HG03097 (cell line): ENCODE measurements at regions not wholly inside any gene's neighbourhood (a gene's known extent, or its start where the extent isn't known, plus 50 kb on each side); places are given as distances from the start of the nearest gene placed in this dataset.

Experiments used
- ATAC-seq: cut with Tn5 transposase; IDR thresholded peaks from one replicate; pipeline ENCODE4 v1.9.1; 2021; ENCODE audit not compliant: unreplicated experiment, low FRiP score

DNA sequence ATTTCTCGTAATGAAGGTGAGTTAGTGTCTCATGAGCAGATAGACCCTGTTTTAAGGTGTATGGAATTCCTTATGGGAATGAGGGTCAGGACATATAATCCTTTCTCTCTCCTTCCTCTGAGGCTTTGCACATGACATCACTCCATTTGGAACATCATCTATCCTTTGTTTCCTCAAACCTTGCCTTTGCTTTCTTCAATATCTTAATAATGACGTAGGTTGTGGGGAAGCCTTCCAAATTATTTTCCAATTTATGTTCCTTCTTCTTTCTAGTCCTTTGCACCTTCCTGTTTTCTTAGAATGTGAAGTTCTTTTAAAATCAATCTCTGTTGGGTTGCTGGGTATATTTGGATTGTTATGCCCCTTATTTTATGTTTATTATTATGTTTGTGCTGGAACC is 502.9 kb upstream of the STXBP6 start:
- ATAC-seq = no peak

GRCh38 chr14:25551674-25552073 is 501.7 kb upstream of the STXBP6 start:
- ATAC-seq = no peak

DNA sequence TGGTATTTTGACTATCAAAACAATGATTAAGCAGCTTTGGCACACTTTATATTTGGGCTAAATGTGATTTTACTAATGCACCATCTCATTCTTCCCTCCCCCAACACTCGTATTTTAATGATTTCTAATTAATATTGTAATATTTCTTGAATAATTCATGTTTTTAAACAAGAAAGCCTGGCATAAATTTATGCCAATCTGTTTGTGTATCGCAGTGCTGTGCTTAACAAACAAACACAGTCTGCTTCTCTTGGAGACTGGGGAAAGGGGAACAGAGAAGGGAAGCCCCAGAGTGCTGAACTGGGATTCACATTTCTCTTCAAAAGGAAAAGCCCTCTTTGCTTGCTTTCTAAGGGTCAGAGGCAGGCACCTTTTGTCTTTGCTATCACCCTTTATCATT is 496.9 kb upstream of the STXBP6 start:
- no peak for ATAC-seq

GRCh38 chr14:25537846-25538455 is 488.0 kb upstream of the STXBP6 start:
- ATAC-seq = no peak

DNA sequence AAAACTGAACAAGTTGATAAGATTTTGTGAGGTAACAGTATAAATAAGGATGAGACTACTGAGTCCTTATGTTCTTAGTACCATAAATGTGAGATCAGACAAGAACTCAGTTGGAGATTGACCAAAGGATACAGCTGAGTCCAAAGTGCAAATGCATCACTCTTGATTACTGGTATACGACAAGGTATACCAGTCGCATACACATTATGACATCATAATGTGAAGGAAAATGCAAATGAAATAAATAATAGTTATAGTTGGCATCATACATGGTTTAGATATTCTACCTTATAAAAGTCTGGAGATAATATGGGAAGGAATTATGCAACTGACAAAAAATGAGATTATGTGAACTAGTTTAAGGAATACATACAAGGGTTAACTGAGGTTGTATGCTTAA is 476.3 kb upstream of the STXBP6 start:
- ATAC-seq = no peak

GRCh38 chr14:25522926-25523325 is 473.0 kb upstream of the STXBP6 start:
- ATAC-seq = no peak

DNA sequence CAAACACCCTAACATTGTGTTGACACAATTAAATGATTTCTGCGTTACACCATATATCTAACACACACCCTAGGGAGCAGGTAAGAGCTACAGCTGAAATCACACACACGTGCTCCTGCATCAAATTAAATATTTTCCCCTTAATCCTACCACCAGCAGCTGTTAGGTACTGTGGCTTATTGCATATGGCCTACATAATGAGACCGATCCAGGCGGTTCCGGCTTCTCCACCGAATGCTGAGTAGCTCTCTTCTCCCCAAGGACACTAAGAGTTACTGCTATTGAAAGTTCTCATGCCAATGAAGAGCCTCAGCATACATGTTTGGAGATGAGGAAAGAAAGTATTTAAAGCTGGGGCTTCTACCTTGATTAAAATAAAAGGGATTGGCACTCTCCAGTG is 472.2 kb upstream of the STXBP6 start:
- no peak for ATAC-seq

DNA sequence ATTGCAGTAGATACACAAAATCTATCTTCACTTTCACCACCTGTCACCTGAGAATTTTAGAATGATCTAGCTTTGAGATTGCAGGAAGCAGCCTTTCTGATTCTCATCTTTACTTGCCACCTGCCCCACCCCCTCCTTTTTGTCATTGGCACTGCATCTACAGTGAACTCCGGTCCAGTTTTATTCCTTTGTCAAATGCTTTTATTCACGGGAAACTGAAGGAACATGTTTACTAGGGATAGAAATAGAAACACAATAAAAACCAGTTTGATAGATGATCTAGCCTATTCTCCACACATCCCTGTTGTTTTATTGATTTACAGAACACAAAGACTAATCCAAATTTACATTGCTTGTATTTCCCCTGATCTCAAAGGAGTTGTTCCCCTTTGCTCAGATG is 471.7 kb upstream of the STXBP6 start:
- ATAC-seq = no peak

DNA sequence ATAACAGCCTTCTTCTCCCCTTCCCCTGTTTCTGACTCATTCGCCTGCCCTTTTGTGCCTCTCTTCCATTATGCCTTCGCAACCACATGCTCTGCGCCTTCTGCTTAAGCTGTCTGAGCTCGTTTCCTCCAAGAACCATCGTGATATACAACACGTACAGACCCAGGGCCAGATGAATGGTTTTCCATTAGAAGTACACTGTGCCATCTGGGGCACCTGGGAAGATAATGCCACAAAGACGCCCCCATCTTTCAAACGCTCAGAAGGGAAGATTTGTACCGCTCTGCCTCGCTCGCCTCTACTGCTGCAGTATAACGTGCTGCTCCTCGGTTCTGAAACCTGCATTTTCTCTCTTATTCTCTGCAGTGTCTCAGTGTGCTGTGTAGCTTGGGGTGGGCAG is 470.9 kb upstream of the STXBP6 start:
- no peak for ATAC-seq

- no peak for ATAC-seq
These were observed 468.4 kb upstream of the STXBP6 start for GRCh38 chr14:25518364-25518763.

GRCh38 chr14:25516838-25517237 is 466.9 kb upstream of the STXBP6 start:
- ATAC-seq = no peak

DNA sequence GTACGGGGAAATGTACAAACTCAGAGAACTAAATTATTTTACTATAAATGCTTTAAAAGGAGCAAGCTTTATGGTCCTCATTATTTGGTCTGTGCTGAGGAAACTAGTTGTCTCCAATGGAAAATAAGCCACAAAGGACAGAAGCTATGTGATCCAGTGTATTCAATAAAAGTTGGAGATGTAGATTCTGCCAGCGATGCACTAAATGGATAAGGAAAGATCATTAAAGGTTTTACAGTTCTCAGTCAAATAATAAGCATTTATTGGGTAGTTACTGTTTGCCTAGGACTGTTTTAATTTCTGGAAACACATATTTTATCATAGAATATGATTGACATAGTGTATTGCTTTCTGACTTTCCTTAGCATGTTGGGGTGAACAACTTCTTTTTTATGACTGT is 458.9 kb upstream of the STXBP6 start:
- no peak for ATAC-seq

DNA sequence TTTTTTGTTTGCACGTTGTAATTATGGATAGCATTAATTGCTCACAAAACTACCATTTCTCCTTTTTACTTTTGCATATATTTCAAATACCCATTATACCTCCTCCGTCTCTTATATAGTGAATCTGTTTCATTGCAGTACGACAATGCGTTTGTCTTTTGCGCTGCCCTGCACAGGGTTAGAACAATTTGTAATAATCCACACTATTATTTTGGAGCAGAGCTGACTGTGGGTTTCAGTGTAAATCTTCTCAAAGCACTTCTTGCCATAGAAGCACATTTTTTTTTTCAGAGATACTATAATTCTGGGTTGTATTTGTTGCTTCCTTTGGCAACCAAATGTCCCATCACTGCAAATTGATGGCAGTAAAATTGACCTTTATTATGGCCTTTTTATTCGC is 451.8 kb upstream of the STXBP6 start:
- ATAC-seq = no peak

- no peak for ATAC-seq
These were observed 439.0 kb upstream of the STXBP6 start for GRCh38 chr14:25488961-25489360.

- ATAC-seq = no peak
These were observed 435.4 kb upstream of the STXBP6 start for GRCh38 chr14:25485381-25485780.

DNA sequence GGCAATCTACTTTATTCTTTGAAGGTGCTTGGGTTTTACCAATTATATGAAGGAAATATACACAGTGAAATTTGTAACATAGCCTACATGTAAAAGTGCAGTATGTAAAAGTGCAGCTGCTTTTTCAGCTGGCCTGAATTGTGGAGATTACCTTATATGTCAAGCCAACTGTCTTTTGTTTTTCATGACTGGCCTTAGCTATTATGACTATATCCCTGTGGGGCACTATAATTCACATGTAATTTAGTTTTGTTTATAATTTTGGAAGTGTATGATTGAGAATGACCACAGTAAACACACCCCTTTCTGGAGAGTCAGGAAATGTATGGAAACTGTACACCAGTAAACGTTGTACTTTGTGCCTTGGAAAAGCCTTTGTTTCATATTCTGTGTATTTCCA is 435.0 kb upstream of the STXBP6 start:
- no peak for ATAC-seq

DNA sequence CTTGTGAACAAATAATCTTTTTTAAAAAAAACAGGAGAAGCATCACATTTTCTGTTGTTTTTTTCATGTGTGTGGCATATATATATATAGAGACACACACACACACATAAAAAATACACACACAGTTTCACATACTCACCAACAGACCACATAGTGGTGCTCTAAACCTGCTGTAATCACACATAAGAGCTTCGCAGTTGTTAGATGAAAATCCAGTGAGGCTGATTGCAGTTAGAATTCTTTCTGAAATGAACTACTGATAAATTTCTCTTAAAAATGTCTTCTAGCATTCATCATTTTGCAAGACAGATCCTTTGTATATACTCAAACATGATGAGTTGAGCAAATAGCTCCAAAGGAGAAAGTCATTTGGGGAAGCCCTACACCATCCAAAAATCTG is 434.3 kb upstream of the STXBP6 start:
- ATAC-seq = no peak

GRCh38 chr14:25477316-25478098 is 427.6 kb upstream of the STXBP6 start:
- ATAC-seq = no peak

- no peak for ATAC-seq
These were observed 422.8 kb upstream of the STXBP6 start for GRCh38 chr14:25472700-25473099.

- ATAC-seq = no peak
These were observed 414.8 kb upstream of the STXBP6 start for GRCh38 chr14:25464772-25465171.

GRCh38 chr14:25464078-25464477 is 414.1 kb upstream of the STXBP6 start:
- no peak for ATAC-seq

DNA sequence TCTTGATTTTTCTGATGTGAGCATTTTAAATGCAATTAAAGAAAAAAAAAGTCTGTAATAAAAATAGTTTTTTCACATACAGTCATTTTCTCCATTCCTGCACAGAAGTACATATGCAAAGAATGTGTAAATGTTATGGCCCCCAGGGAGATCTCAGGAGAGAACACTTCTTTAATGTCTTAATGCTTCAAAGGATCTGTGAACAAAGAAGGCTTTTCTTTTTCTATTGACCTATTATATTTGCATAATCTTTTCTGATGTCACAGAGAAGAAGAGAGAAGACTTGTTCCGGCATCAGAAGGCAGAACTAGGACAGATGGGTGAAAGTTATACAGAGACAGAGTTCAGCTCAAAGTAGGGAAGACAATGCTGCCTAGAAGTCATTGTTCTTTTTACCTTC is 413.5 kb upstream of the STXBP6 start:
- ATAC-seq = no peak
